Stimulated activated CD8-positive, alpha-beta memory T cell treated with anti-CD3 and anti-CD28 coated beads, Interleukin-15, amount 100 ng/mL, for 48 hours (primary cell): ENCODE measurements at regions not wholly inside any gene's neighbourhood (a gene's known extent, or its start where the extent isn't known, plus 50 kb on each side); places are given as distances from the start of the nearest gene placed in this dataset.
"Not testable (repeated sequence)": the region's sequence is repeated elsewhere in the genome, so short reads cannot be mapped to it uniquely, and the experiment has no call there.

Source experiments
- DNase-seq, 2 donors: peaks; one replicate each; pipeline ENCODE4 v3.0.0-alpha.2; 2020; ENCODE audit warnings: low read depth in 2 of 2

GRCh38 chr6:3672339-3672738 lies 79.2 kb downstream of the PXDC1 start:
- not testable (repeated sequence) for DNase-seq

GRCh38 chr6:3671382-3671781 lies 80.1 kb downstream of the PXDC1 start:
- DNase-seq = no peak

GRCh38 chr6:3670356-3670755 lies 81.2 kb downstream of the PXDC1 start:
- no peak for DNase-seq

- no peak for DNase-seq
These were observed 81.6 kb downstream of the PXDC1 start for GRCh38 chr6:3669916-3670315.

GRCh38 chr6:3665608-3666007 lies 85.9 kb downstream of the PXDC1 start:
- DNase-seq = no peak

- DNase-seq = no peak
These were observed 86.9 kb downstream of the PXDC1 start for GRCh38 chr6:3664625-3665041.

GRCh38 chr6:3663811-3664210 lies 87.7 kb downstream of the PXDC1 start:
- DNase-seq = no peak

GRCh38 chr6:3663081-3663480 lies 88.4 kb downstream of the PXDC1 start:
- no peak for DNase-seq

- no peak for DNase-seq
These were observed 90.1 kb downstream of the PXDC1 start for GRCh38 chr6:3661390-3661789.

GRCh38 chr6:3660473-3660872 lies 91.0 kb downstream of the PXDC1 start:
- no peak for DNase-seq

- DNase-seq = no peak
These were observed 91.8 kb downstream of the PXDC1 start for GRCh38 chr6:3659748-3660147.

- DNase-seq = no peak
These were observed 95.4 kb downstream of the PXDC1 start for GRCh38 chr6:3656076-3656475.

GRCh38 chr6:3654898-3655297 lies 96.6 kb downstream of the PXDC1 start:
- no peak for DNase-seq

- DNase-seq = no peak
These were observed 97.1 kb downstream of the PXDC1 start for GRCh38 chr6:3654436-3654835.

- DNase-seq = no peak
These were observed 97.9 kb downstream of the PXDC1 start for GRCh38 chr6:3653528-3654070.

GRCh38 chr6:3651698-3652229 lies 99.7 kb downstream of the PXDC1 start:
- no peak for DNase-seq

GRCh38 chr6:3650959-3651697 lies 100.4 kb downstream of the PXDC1 start:
- DNase-seq = no peak

- DNase-seq = no peak
These were observed 101.2 kb downstream of the PXDC1 start for GRCh38 chr6:3650076-3650958.

GRCh38 chr6:3648724-3649123 lies 102.8 kb downstream of the PXDC1 start:
- DNase-seq = no peak

GRCh38 chr6:3646616-3647362 lies 104.7 kb downstream of the PXDC1 start:
- no peak for DNase-seq

- no peak for DNase-seq
These were observed 106.8 kb downstream of the PXDC1 start for GRCh38 chr6:3644739-3645012.
